Kidney (tissue), 13 donors: ENCODE measurements at regions not wholly inside any gene's neighbourhood (a gene's known extent, or its start where the extent isn't known, plus 50 kb on each side); places are given as distances from the start of the nearest gene placed in this dataset.

ENCODE experiments used
- DNase-seq, 5 donors: peaks; one replicate each; pipeline ENCODE4 v3.0.0-alpha.2; 2013 to 2020
- FAIRE-seq: peaks from 2 replicates; lab custom pipeline; 2012; peaks lifted over from hg19 to GRCh38; lab: Jason Lieb, UNC
- H3K27ac ChIP-seq, 2 donors: one replicate each; pipeline ENCODE4 v1.7.0; 2013; ENCODE audit warnings: low read depth in 2 of 2, low read length in 2 of 2, inconsistent platforms in 1 of 2
- H3K27me3 ChIP-seq: one replicate; pipeline ENCODE4 v1.7.1; 2013; ENCODE audit warnings: low read length, inconsistent platforms; ENCODE audit not compliant: control insufficient read depth, insufficient read depth
- H3K36me3 ChIP-seq, 3 donors: one replicate each; pipeline versions ENCODE4 v1.7.0 to v1.7.1; 2013; ENCODE audit warnings: low read length in 3 of 3, control low read depth in 1 of 3, inconsistent platforms in 1 of 3; ENCODE audit not compliant: insufficient read depth in 3 of 3, control insufficient read depth in 2 of 3
- H3K4me1 ChIP-seq, 3 donors: one replicate each; pipeline versions ENCODE4 v1.7.0 to v1.7.1; 2013; ENCODE audit warnings: low read length in 3 of 3, inconsistent platforms in 1 of 3, low read depth in 1 of 3; ENCODE audit not compliant: control insufficient read depth in 2 of 3, insufficient read depth in 2 of 3
- H3K4me3 ChIP-seq, 3 donors: one replicate each; pipeline versions ENCODE4 v1.7.0 to v1.8.1; 2013; ENCODE audit warnings: low read length in 3 of 3, control low read depth in 1 of 3, inconsistent platforms in 1 of 3
- H3K9ac ChIP-seq, 3 donors: one replicate each; pipeline versions ENCODE4 v1.7.0 to v1.7.1; 2013; ENCODE audit warnings: low read length in 3 of 3, control low read depth in 1 of 3, inconsistent platforms in 1 of 3
- H3K9me3 ChIP-seq, 3 donors: one replicate each; pipeline versions ENCODE4 v1.7.0 to v1.7.1; 2013; ENCODE audit warnings: low read length in 3 of 3, control low read depth in 1 of 3, inconsistent platforms in 1 of 3; ENCODE audit not compliant: control insufficient read depth in 2 of 3, insufficient read depth in 1 of 3
- CTCF ChIP-seq: IDR thresholded peaks from 3 replicates; pipeline ENCODE4 v1.5.1; 2012; ENCODE audit warnings: mild to moderate bottlenecking, moderate library complexity, borderline replicate concordance; ENCODE audit not compliant: insufficient read depth; ENCODE audit errors: extremely low read depth
- intact Hi-C: fragments of 100-400 bp; cut with DNase I; formaldehyde crosslinking; loops from one replicate; pipeline ENCODE4 v1.11.1; 2022
- donor health status: control.
- donor health status: control.
- donor health status: control.
- donor health status: control.
- donor health status: control.
- donor health status: DM: yes; HTN: yes; CAD: no.
- donor health status: Normal renal cell carcinoma (clear cell type).

GRCh38 chr3:110562621-110563020, 509.0 kb upstream of the NECTIN3 start:
- no peak overlapping the region for H3K27ac ChIP-seq
- no peak overlapping the region for H3K9ac ChIP-seq
- no peak overlapping the region for H3K4me3 ChIP-seq
- H3K27me3 ChIP-seq, result no peaks in the 10 kb centered on the region
- H3K9me3 ChIP-seq, result peaks cover 0 to 6% (median 0%) of the 10 kb centered on the region in 3 donors
- intact Hi-C loops, result no loop called here
- DNase-seq (no peak), FAIRE-seq (no peak)
- no peaks in the 10 kb centered on the region for H3K4me1 ChIP-seq
- no peaks in the 10 kb centered on the region for H3K36me3 ChIP-seq
- TF ChIP-seq CTCF, result no peak

- no peak for DNase-seq
- peaks cover 0 to 6% (median 0%) of the 10 kb centered on the region in 3 donors for H3K9me3 ChIP-seq
- intact Hi-C loops, result no loop called here
- FAIRE-seq, result no peak
- H3K9ac ChIP-seq, result no peak overlapping the region
- H3K36me3 ChIP-seq, result no peaks in the 10 kb centered on the region
- no peaks in the 10 kb centered on the region for H3K4me1 ChIP-seq
- H3K27me3 ChIP-seq, result no peaks in the 10 kb centered on the region
- H3K27ac ChIP-seq, result no peak overlapping the region
- no peak overlapping the region for H3K4me3 ChIP-seq
- TF ChIP-seq CTCF, result no peak
Measured at GRCh38 chr3:110564674-110565073, 506.9 kb upstream of the NECTIN3 start.

- no peaks in the 10 kb centered on the region for H3K9me3 ChIP-seq
- no peak overlapping the region for H3K9ac ChIP-seq
- no peaks in the 10 kb centered on the region for H3K36me3 ChIP-seq
- H3K4me1 ChIP-seq, result no peaks in the 10 kb centered on the region
- no peak overlapping the region for H3K27ac ChIP-seq
- FAIRE-seq (no peak), DNase-seq (no peak)
- intact Hi-C loops, result no loop called here
- no peak overlapping the region for H3K4me3 ChIP-seq
- no peaks in the 10 kb centered on the region for H3K27me3 ChIP-seq
- no peak for TF ChIP-seq CTCF
Measured at GRCh38 chr3:110567029-110567428, 504.6 kb upstream of the NECTIN3 start.

GRCh38 chr3:110568246-110568645, 503.4 kb upstream of the NECTIN3 start:
- intact Hi-C loops, result no loop called here
- Histone ChIP-seq H3K4me3 (no peak overlapping the region), H3K4me1 (no peaks in the 10 kb centered on the region), H3K27ac (no peak overlapping the region), H3K36me3 (no peaks in the 10 kb centered on the region), H3K27me3 (no peaks in the 10 kb centered on the region), H3K9me3 (no peaks in the 10 kb centered on the region), H3K9ac (no peak overlapping the region)
- FAIRE-seq (no peak), DNase-seq (no peak)
- TF ChIP-seq CTCF, result no peak
